Gastroesophageal sphincter (tissue), 4 donors: ENCODE measurements at regions not wholly inside any gene's neighbourhood (a gene's known extent, or its start where the extent isn't known, plus 50 kb on each side); places are given as distances from the start of the nearest gene placed in this dataset.

ENCODE experiments used
- ATAC-seq: fragments of 150-250 bp; one replicate; pipeline ENCODE4 v1.9.1; 2016; ENCODE audit warnings: mild to moderate bottlenecking, moderate library complexity
- H3K27ac ChIP-seq, 4 donors: fragments of 200-600 bp; sonication (generic) in 3 of 4; 1 replicate in 3 of 4; 2 replicates in 1 of 4; pipeline ENCODE4 v1.5.1; 2016 to 2019
- H3K27me3 ChIP-seq: fragments of 200-600 bp; sonication (generic); one replicate; pipeline ENCODE4 v1.5.1; 2019
- H3K36me3 ChIP-seq, 2 donors: fragments of 200-600 bp; sonication (generic); one replicate each; pipeline ENCODE4 v1.5.1; 2019; ENCODE audit warnings: control low read depth in 1 of 2
- H3K4me1 ChIP-seq, 3 donors: fragments of 200-600 bp; sonication (generic); 1 replicate in 2 of 3; 2 replicates in 1 of 3; pipeline ENCODE4 v1.5.1; 2016 to 2019; ENCODE audit warnings: control low read depth in 2 of 3
- H3K4me3 ChIP-seq, 2 donors: fragments of 200-600 bp; sonication (generic); one replicate each; pipeline ENCODE4 v1.5.1; 2019; ENCODE audit warnings: mild to moderate bottlenecking in 1 of 2, moderate library complexity in 1 of 2
- H3K9me3 ChIP-seq, 3 donors: fragments of 200-600 bp; sonication (generic); one replicate each; pipeline ENCODE4 v1.5.1; 2017 to 2019; ENCODE audit warnings: control low read depth in 2 of 3
- CTCF ChIP-seq, 4 experiments: fragments of 200-600 bp in 2 of 4; fragments of 450-650 bp in 2 of 4; sonication (generic) in 1 of 4; IDR thresholded peaks; one replicate each; pipeline ENCODE4 v1.5.1; 2017 to 2019; ENCODE audit warnings: antibody characterized with exemption in 4 of 4, mild to moderate bottlenecking in 2 of 4, moderate library complexity in 2 of 4
- EP300 ChIP-seq: sonication (generic); formaldehyde crosslinking; IDR thresholded peaks from one replicate; pipeline ENCODE4 v1.6.1; 2017; ENCODE audit warnings: antibody characterized with exemption, mild to moderate bottlenecking
- POLR2A ChIP-seq, 2 donors: fragments of 450-650 bp; IDR thresholded peaks; one replicate each; pipeline ENCODE4 v1.6.1; 2017; ENCODE audit warnings: antibody characterized with exemption in 2 of 2, mild to moderate bottlenecking in 2 of 2, moderate library complexity in 1 of 2
- POLR2AphosphoS5 ChIP-seq: sonication (generic); formaldehyde crosslinking; IDR thresholded peaks from one replicate; pipeline ENCODE4 v1.6.1; 2017; ENCODE audit warnings: antibody characterized with exemption
- WGBS, 2 donors: methylation state at CpG; one replicate each; pipeline ENCODE4 v1.1.5; 2018; ENCODE audit warnings: low coverage in 1 of 2; 5-methylcytosine and 5-hydroxymethylcytosine counted together

- 95 to 100% methylated on average over 2 to 6 of the region's 6 CpGs for WGBS, 2 donors
- TF ChIP-seq EP300 (no peak), CTCF (IDR thresholded peaks at IDR 0.05) (no peak)
These were observed 176.0 kb upstream of the PITRM1 start for GRCh38 chr10:3348564-3348963.

GRCh38 chr10:3347413-3348182 lies 175.0 kb upstream of the PITRM1 start:
- Histone ChIP-seq H3K4me3 (no peak overlapping the region), H3K27me3 (no peaks in the 10 kb centered on the region), H3K36me3 (no peaks in the 10 kb centered on the region), H3K9me3 (no peaks in the 10 kb centered on the region), H3K27ac (no peak overlapping the region), H3K4me1 (no peaks in the 10 kb centered on the region)
- 10 to 96% methylated on average over 1 to 5 of the region's 12 CpGs for WGBS, 2 donors
- TF ChIP-seq CTCF (IDR thresholded peaks at IDR 0.05) (no peak), EP300 (no peak), POLR2AphosphoS5 (no peak), POLR2A (IDR thresholded peaks at IDR 0.05) (no peak)
- no peak for ATAC-seq

More at GRCh38 chr10:3348564-3348963, 176.0 kb upstream of the PITRM1 start:
- Histone ChIP-seq H3K4me3 (no peak overlapping the region), H3K9me3 (no peaks in the 10 kb centered on the region), H3K27ac (no peak overlapping the region), H3K27me3 (no peaks in the 10 kb centered on the region), H3K4me1 (peaks cover 0 to 7% (median 4%) of the 10 kb centered on the region in 3 donors), H3K36me3 (no peaks in the 10 kb centered on the region)
- ATAC-seq = no peak

- Histone ChIP-seq H3K36me3 (no peaks in the 10 kb centered on the region), H3K27ac (no peak overlapping the region), H3K27me3 (no peaks in the 10 kb centered on the region), H3K4me1 (no peaks in the 10 kb centered on the region), H3K4me3 (no peak overlapping the region), H3K9me3 (no peaks in the 10 kb centered on the region)
- WGBS, 2 donors = 82 to 100% methylated on average over 1 to 3 of the region's 10 CpGs
- no peak for ATAC-seq
- TF ChIP-seq POLR2A (IDR thresholded peaks at IDR 0.05) = no peak
- no peak for TF ChIP-seq CTCF (IDR thresholded peaks at IDR 0.05)
- TF ChIP-seq POLR2AphosphoS5 = no peak
- TF ChIP-seq EP300 = no peak
These were observed 174.3 kb upstream of the PITRM1 start for GRCh38 chr10:3346851-3347250.

- H3K4me3 ChIP-seq = no peak overlapping the region
- no peak overlapping the region for H3K27ac ChIP-seq
- TF ChIP-seq EP300 (no peak), POLR2A (IDR thresholded peaks at IDR 0.05) (no peak), POLR2AphosphoS5 (no peak), CTCF (IDR thresholded peaks at IDR 0.05) (no peak)
- H3K36me3 ChIP-seq = no peaks in the 10 kb centered on the region
- H3K4me1 ChIP-seq = no peaks in the 10 kb centered on the region
- ATAC-seq = no peak
- H3K27me3 ChIP-seq = no peaks in the 10 kb centered on the region
- WGBS, 2 donors = 82 to 88% methylated on average over 1 to 3 of the region's 3 CpGs
- no peaks in the 10 kb centered on the region for H3K9me3 ChIP-seq
These were observed 170.2 kb upstream of the PITRM1 start for GRCh38 chr10:3342771-3343170.

GRCh38 chr10:3340127-3340730 lies 167.6 kb upstream of the PITRM1 start:
- Histone ChIP-seq H3K4me3 (no peak overlapping the region), H3K4me1 (no peaks in the 10 kb centered on the region), H3K27me3 (no peaks in the 10 kb centered on the region), H3K9me3 (no peaks in the 10 kb centered on the region), H3K36me3 (no peaks in the 10 kb centered on the region), H3K27ac (no peak overlapping the region)
- WGBS, 2 donors = 76 to 80% methylated on average over 11 of the region's 11 CpGs
- no peak for ATAC-seq
- TF ChIP-seq POLR2A (IDR thresholded peaks at IDR 0.05) (no peak), EP300 (no peak), CTCF (IDR thresholded peaks at IDR 0.05) (no peak), POLR2AphosphoS5 (no peak)
